ENCODE measurements at regions not wholly inside any gene's neighbourhood (a gene's known extent, or its start where the extent isn't known, plus 50 kb on each side); places are given as distances from the start of the nearest gene placed in this dataset.

DNA sequence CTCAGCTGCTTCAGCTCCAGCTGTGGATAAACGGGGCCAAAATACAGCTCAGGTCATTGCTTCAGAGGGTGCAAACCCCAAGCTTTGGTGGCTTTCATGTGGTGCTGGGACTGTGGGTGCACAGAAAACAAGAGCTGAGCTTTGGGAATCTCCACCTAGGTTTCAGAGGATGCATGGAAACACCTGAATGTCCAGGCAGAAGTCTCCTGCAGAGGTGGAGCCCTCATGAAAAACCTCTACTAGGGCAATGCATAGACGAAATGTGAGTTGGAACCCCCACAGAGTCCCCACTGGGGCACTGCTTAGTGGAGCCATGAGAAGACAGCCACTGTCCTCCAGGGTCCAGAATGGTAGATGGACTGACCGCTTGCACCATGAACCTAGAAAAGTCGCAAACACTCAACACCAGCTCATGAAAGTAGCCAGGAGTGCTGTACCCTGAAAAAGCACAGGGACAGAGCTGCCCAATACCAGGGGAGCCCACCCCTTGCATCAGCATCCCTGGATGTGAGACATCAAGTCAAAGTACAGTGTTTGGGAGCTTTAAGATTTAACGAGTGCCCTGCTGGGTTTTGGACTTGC lies 147.9 kb upstream of the SOX11 start:
- TF ChIP-seq, protein P1, sequence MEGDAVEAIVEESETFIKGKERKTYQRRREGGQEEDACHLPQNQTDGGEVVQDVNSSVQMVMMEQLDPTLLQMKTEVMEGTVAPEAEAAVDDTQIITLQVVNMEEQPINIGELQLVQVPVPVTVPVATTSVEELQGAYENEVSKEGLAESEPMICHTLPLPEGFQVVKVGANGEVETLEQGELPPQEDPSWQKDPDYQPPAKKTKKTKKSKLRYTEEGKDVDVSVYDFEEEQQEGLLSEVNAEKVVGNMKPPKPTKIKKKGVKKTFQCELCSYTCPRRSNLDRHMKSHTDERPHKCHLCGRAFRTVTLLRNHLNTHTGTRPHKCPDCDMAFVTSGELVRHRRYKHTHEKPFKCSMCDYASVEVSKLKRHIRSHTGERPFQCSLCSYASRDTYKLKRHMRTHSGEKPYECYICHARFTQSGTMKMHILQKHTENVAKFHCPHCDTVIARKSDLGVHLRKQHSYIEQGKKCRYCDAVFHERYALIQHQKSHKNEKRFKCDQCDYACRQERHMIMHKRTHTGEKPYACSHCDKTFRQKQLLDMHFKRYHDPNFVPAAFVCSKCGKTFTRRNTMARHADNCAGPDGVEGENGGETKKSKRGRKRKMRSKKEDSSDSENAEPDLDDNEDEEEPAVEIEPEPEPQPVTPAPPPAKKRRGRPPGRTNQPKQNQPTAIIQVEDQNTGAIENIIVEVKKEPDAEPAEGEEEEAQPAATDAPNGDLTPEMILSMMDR (IDR thresholded peaks at IDR 0.05; ENCODE audit: borderline replicate concordance, extremely low read depth, low read length, poor library complexity, severe bottlenecking): no peak
- no peak for TF ChIP-seq EZH2 (IDR thresholded peaks at IDR 0.05; ENCODE audit: borderline replicate concordance, low read depth, low read length, severe bottlenecking)

All from DND-41 (cell line).